GM19035 (cell line): ENCODE measurements at regions not wholly inside any gene's neighbourhood (a gene's known extent, or its start where the extent isn't known, plus 50 kb on each side); places are given as distances from the start of the nearest gene placed in this dataset.
"Not testable (repeated sequence)": the region's sequence is repeated elsewhere in the genome, so short reads cannot be mapped to it uniquely, and the experiment has no call there.

Source experiments
- ATAC-seq: cut with Tn5 transposase; IDR thresholded peaks from one replicate; pipeline ENCODE4 v1.9.1; 2021; ENCODE audit not compliant: unreplicated experiment

DNA sequence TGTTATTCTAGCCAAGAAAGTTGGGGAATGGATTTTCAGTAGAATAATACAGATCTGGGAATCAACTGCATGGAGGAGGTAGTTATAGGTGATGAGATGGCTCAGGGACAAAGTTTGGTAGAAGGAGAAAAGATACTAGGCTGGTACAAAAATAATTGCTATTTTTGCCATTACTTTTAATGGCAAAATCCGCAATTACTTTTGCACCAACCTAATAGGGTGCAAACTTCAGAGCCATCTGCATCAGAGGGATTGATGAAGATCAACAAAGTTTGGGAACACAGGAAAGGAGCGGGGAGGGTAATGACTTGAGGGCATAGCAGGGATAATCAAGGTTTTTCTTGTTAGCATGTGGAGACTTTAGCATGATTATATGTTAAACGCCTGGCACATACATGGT lies 178.7 kb upstream of the ROPN1B start:
- not testable (repeated sequence) for ATAC-seq

DNA sequence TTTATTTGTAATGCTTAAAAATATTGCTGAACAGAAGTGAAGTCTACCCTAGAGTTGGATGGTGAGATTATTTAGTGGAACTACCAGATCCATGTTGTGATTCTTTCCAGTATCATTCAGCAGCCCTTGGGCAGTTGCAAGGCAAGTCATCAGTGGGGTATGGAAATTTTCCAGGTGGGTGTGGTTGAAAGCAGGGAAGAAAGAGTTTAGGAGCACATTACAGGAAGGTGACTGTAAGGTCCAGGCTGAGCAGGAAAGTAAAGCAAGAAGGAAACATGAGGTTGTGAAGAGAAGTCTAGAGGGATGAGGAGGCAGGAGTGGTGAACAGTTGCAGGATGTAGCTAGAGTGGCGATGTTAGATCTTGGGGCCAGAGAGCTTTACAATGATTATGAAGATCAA lies 178.0 kb upstream of the ROPN1B start:
- ATAC-seq = not testable (repeated sequence)

DNA sequence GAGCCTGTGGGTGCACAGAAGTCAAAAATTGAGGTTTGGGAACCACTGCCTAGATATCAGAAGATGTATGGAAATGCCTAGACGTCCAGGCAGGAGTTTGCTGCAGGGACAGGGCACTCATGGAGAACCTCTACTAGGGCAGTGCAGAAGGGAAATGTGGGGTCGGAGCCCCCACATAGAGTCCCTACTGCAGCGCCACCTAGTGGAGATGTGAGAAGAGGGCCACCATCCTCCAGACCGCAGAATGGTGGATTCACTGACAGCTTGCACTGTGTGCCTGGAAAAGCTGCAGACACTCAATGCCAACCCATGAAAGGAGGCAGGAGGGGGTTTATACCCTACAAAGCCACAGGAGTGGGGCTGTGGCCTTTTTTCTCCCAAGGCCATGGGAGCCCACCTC lies 159.0 kb upstream of the ROPN1B start:
- ATAC-seq = not testable (repeated sequence)

DNA sequence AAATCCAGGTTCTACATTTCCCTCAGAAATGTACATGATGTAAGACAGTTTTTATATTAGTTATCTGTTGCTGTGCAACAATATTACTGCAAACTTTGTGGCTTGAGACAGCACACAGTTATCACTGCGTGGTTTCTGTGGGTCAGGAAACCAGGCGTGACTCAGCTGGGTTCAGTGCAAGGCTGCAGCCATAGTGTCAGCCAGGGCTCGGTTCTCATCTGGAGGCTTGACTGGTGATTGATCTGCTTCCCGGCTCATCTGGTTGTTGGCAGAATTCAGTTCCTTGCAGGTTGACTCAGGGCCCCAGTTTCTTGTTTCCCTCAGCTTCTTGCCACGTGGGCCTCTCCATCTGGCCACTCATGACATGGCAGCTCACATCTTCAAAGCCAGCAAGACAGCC lies 146.8 kb upstream of the ROPN1B start:
- ATAC-seq = not testable (repeated sequence)

DNA sequence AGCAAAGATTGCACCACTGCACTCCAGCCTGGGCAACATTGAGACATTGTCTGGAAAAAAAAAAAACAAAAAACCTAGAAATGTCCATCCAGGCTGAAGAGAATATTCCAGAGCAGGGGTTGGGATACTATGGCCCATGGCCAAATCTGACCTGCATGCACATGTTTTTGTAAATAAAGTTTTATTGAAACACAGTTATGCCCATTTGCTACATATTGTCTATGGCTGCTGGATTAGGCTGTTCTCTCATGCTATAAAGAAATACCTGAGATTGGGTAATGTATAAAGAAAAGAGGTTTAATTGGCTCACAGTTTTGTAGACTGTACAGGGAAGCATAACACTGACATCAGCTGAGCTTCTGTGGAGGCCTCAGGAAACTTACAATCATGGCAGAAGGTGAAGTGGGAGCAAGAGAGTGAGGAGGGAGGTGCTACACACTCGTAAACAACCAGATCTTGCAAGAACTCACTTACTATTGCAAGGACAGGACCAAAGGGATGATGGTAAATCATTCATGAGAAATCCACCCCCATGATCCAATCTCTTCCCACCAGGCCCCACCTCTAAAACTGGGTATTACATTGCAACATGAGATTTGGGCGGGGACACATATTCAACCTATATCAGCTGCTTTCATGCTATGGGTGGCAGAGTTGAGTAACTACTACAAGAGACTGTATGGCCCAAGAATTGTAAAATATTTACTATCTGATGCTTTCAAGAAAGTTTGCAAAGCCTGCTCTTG lies 137.8 kb upstream of the ROPN1B start:
- not testable (repeated sequence) for ATAC-seq

DNA sequence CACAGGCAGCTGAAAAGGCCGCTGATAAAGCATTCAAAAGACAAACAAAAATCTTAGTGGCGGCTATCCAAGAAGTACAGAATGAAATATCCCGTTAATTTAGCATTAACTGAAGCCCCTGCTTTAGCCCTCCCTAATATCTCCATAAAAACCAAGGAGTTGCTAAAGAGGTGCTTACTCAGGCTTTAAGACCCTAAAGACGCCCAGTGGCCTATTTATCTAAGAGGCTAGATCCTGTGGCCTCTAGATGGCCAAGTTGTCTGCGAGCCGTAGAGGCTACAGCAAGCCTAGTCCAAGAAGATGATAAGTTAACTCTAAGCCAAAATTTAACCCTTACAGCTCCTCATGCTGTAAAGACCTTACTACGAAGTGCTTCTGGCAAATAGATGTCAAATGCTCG lies 133.4 kb upstream of the ROPN1B start:
- ATAC-seq = not testable (repeated sequence)

DNA sequence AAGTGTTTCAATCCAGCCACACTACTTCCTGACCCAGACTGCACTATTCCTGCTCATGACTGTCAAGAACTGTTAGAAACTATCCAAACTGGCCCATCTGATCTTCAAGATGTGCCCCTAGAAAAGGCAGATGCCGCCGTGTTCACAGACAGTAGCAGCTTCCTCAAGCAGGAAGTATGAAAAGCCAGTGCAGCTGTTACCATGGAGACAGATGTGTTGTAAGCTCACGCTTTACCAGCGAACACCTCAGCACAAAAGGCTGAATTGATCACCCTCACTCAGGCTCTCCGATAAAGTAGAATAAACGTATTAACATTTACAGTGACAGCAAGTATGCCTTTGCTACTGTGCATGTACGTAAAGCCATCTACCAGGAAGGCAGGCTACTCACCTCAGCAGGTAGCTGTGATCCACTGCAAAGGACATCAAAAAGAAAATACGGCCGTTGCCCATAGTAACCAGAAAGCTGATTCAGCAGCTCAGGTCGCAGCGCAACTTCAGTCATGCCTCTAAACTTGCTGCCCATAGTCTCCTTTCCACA lies 132.9 kb upstream of the ROPN1B start:
- not testable (repeated sequence) for ATAC-seq

DNA sequence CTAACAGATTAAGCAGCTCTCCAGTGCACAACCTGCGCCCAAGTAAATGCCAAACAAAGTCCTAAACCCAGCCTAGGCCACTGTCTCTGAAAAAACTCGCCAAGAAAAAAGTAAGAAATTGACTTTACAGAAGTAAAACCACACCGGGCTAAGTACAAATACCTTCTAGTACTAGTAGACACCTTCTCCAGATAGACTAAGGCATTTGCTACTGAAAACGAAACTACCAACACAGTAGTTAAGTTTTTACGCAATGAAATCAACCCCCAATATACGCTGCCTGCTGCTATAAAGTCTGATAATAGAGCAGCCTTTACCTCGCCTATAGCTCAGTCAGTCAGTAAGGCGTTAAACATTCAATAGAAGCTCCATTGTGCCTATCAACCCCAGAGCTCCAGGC lies 132.2 kb upstream of the ROPN1B start:
- ATAC-seq = not testable (repeated sequence)

DNA sequence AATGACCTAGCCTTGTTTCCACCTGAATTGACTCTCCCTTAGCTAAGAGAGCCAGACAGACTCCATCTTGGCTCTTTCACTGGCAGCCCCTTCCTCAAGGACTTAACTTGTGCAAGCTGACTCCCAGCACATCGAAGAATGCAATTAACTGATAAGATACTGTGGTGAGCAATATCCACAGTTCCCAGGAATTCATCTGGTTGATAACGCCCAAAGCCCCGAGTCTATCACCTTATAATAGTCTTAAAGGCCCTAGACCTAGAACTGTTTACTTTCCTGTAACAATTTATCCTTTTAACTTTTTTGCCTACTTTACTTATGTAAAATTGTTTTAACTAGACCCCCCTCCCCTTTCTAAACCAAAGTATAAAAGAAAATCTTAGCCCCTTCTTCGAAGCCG lies 130.1 kb upstream of the ROPN1B start:
- ATAC-seq = not testable (repeated sequence)

DNA sequence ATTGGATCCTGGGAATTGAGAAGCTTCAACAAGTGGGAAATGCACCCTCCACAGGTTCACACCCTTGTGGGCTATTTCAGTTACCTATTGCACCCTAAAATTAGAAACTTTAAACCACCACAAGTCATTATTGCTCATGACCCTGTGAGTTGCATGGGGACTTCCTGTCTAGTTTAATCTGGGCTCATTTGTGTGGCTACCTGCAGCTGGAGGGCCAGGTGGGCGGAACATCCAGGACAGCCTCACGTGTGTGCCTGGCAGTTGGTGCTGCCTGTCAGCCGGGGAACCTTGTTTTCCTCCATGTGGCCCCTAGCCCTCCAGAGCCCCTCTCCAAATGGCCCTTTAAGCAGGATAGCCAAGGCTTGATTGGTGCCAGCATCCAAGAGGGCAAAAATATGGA lies 128.5 kb upstream of the ROPN1B start:
- ATAC-seq = not testable (repeated sequence)

DNA sequence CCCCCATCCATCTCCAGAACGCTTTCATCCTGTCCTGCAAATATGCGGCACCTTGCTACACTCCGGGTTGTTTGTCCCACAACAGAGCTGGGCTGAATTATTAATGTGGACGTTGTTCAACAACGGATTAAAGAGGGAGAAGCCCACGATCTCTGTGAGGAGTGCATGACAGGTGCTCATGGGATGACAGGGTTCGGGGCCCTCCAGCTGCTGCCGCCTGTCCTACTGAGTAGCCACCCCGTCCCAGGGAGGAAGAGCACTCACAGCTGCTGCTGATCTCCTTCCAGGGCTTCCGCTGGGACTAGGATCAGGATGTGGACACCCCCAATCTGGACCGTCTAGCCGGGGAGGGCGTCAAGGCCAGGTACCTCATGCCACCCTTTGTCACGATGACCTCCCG lies 121.0 kb upstream of the ROPN1B start:
- not testable (repeated sequence) for ATAC-seq

DNA sequence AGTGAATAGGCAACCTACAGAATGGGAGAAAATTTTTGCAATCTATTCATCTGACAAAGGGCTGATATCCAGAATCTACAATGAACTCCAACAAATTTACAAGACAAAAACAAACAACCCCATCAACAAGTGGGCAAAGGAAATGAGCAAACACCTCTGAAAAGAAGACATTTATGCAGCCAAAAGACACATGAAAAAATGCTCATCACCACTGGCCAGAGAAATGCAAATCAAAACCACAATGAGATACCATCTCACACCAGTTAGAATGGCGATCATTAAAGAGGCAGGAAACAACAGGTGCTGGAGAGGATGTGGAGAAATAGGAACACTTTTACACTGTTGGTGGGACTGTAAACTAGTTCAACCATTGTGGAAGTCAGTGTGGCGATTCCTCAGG lies 114.0 kb upstream of the ROPN1B start:
- ATAC-seq = not testable (repeated sequence)

DNA sequence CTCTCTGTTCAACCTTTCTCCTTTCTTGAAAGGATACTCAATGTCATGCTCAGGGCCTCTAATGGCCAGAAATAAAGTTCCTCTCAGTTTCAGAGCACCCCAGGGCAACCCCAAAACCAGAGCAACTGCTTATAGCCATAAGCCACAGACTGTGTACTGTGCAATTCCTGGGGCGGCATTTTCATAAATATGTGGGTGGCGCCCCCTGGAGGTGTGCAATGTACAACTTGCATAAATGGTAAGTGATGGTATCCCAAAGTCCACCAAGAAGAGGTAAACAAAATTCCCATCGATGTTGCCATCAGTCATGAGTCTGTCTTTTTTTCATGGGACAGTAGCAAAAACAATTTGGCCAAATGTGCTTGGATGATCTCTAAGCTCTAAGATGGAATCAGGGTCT lies 108.4 kb upstream of the ROPN1B start:
- not testable (repeated sequence) for ATAC-seq

DNA sequence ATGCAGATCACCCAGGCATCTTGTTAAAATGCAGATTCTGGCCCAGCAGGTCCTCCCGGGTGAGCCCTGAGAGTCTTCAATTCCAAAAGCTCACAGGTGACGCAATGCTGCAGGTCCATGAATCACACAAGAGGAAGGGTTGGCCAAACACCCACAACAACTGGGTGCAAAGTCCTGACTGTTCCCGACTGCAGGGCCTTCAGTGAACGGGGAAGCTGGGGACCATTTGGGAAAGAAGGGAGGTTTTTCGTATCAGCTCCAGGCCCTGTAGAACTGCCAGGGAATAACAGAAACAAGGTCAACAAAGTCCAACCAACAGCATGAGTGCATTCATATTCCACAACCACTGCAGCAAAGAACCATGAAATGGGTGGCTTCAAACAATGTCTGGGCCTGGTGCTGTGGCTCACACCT lies 106.1 kb upstream of the ROPN1B start:
- not testable (repeated sequence) for ATAC-seq

DNA sequence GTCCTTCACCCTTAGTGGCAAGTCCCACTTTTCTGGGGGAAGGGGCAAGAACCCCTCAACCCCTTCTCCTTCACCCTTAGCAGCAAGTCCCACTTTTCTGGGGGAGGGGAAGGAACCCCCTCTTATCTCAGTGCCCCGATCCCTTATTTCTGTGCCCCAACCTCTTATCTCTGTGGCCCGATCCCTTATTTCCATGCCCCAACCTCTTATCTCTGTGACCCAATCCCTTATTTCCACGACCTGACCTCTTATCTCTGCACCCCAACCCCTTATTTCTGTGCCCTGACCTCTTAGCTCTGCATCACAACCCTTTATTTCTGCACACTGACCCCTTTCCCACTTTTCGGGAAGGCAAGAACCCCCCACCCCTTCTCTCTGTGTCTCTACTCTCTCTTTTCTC lies 104.4 kb upstream of the ROPN1B start:
- not testable (repeated sequence) for ATAC-seq

DNA sequence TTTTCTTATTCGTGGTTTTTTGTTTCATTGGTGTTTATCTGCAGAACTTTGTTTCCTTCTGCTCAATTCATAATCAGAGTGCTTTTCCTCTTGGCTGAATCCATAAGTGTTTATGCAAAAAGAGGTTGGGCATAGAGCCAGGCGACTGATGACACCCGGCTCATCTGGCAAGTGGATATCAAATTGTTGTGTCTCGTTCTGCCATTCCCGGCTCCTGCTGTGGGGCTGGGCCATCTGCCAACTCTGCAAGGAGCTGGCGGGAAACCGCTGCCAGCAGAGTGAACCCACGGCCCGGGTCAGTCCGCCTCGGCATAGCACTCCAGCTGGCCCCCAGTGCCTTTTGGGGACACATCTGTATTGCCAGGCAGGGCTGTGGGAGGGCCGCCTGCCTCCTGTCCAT lies 83.0 kb upstream of the ROPN1B start:
- not testable (repeated sequence) for ATAC-seq

DNA sequence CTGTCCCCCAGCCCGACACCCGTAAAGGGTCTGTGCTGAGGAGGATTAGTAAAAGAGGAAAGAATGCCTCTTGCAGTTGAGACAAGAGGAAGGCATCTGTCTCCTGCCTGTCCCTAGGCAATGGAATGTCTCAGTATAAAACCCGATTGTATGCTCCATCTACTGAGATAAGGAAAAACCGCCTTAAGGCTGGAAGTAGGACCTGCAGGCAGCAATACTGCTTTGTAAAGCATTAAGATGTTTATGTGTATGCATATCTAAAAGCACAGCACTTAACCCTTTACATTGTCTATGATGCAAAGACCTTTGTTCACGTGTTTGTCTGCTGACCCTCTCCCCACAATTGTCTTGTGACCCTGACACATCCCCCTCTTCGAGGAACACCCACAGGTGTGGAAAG lies 69.8 kb upstream of the ROPN1B start:
- not testable (repeated sequence) for ATAC-seq

DNA sequence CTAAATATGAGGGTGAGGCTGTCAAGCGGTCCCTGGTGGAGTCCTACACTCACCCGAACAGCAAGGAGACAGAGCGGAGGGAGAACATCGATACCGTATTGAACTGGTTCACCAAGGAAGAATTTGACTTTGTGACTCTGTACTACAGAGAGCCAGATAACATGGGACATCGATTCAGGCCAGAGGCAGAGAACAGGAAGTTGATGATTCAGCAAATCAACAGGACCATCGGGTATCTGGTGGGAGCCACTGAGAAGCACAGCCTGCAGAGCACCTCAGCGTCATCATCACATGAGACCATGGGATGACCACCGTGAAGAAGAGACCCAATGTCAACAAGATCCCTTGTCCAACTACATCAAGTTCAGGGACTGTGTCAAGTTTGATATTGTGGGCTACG lies 67.5 kb upstream of the ROPN1B start:
- ATAC-seq = not testable (repeated sequence)

DNA sequence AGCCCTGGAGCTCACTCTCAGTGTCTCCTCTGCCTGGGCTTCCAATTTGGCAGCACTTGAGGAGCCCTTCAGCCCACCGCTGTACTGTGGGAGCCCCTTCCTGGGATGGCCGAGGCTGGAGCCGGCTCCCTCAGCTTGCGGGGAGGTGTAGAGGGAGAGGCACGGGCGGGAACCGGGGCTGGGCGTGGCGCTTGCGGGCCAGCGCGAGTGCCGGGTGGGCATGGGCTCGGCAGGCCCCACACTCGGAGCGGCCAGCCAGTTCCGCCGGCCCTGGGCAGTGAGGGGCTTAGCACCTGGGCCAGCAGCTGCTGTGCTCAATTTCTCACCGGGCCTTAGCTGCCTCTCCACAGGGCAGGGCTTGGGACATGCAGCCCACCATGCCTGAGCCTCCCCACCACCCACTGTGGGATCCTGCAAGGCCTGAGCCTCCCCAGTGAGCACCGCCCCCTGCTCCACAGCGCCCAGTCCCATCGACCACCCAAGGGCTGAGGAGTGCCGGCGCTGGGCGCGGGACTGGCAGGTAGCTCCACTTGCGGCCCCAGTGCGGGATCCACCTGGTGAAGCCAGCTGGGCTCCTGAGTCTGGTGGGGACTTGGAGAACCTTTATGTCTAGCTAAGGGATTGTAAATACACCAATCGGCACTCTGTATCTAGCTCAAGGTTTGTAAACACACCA lies 65.1 kb upstream of the ROPN1B start:
- ATAC-seq = not testable (repeated sequence)

DNA sequence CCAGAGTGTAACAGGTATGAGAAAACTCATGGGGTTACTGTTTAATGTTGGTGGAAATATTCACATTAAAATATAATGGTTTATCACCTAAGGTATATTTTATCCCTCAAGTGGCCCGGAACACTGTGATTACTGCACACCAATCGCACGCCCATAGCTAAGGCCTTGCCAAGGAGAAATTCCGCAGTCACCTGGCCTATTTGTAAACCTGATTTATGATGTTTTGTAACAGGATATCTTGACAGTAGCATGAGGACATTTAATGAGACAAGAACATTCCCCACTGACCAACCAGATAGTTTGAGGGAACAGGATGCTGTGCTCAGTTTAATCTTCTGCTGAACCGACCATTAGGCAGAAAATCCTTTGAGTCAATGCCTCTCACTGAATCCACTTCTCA lies 61.7 kb upstream of the ROPN1B start:
- ATAC-seq = not testable (repeated sequence)

DNA sequence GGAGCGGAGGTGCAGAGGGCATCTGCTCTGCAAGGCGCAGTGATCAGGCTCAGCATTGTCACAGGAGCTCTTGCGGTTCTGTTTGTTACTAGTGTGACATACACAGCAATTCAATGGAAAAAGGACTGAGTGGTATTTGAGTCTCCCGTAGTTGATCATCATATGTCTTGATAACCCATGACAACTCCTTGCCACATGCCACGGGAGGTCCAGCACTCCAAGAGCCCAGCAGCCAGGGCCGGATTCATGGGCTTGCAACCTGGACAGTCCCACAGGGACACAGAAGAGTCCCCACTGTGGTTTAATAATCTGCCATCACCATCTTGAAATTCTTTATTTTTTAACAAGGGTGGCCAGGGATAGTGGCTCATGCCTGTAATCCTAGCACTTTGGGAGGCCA lies 58.1 kb upstream of the ROPN1B start:
- ATAC-seq = not testable (repeated sequence)
